ENCODE measurements at regions not wholly inside any gene's neighbourhood (a gene's known extent, or its start where the extent isn't known, plus 50 kb on each side); places are given as distances from the start of the nearest gene placed in this dataset.

DNA sequence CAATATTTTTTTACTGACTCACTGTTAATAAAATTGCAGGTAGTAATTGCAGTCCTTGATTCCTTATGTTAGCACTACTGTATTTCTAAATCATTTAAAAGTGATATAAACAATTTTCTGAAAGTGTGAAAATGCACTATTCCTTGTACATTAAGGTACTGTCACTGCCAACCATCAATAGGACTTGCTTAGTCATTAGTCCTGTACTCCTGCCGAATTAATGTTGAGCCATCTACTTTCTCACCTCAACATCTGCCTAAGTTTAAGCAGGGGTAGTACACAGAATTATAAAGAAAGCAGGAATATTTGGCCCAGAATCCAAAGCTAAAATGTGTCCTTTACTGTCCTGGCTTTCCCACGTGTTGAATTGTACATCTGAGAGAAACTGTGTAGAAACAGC is 87.0 kb upstream of the TRPC3 start:
- peak; percentile 17 for DNase-seq (ENCODE audit: low read depth)

DNA sequence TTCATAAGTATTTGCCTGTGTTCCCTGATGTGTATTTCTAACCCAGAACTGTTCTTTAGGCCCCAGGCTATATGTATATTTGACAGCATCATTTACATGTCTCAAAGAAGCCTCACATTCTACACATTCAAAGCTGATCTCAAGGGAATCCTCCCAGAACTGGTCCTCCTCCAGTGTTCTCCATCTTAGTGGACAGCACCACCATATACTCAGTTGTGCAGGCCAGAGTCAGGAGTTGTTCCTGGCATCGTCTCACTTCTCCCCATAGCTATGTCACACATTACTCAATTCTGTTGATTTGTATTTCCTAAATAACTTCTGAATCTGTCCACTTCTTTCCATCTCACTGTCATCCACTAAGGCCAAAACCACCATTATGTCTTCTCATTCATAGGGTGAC is 82.8 kb upstream of the TRPC3 start:
- no peak for DNase-seq (ENCODE audit: low read depth)

DNA sequence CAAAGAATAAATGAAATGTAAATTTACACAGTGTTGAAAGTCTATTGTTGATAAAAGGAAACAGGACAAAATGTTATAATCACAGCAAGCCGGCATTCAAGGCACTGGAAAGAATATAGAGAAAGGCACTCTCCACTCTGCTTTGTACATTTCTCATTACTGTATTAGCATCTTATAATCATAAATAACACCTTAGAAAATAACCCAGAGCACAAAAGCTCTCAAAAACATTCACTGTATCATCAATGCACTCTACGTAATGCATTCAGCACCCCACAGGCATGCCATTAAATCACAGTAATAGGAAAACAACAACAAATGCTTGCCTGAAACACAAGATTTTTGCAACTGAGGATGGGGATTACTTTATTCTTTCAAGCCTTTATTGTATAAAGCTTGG is 75.3 kb upstream of the TRPC3 start:
- no peak for DNase-seq (ENCODE audit: low read depth)

DNA sequence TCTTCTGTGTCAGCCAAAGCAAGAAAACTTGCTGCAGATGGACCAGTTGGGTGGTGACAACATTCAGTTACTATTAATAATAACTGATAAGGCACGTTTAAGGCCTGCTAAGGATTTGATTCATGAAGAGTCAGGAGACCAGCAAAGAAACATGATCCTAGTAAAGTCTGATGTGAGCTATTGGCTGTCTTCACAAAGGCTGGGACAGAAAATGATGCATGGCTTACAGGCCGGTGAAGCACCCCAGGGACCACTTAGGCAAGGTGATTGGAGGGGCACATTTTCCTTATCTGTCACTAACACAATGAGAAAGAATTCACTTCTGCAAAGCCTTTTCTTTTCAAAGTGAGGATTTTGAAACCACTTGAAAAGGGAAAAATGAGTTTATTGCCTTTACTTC is 65.4 kb upstream of the TRPC3 start:
- no peak for DNase-seq (ENCODE audit: low read depth)

DNA sequence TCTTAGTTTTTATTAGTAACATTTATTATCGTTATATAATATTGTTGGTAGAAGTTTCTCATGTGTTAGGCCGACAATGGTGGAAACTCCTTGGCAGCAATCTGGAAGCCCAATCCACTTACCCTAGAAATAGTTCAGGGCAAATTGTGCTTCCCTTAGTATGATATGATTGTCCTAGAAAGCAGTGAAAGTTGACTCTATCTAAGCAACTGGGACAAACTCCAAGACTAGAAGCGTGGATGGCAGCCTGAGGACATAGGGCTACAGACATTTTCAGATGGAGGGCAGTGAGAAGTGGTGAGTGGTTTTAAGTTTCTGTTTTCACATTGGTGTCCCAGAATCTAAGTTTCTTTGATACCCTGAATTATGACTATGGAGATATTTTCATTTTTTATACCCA is 63.3 kb upstream of the TRPC3 start:
- DNase-seq (ENCODE audit: low read depth), result no peak

DNA sequence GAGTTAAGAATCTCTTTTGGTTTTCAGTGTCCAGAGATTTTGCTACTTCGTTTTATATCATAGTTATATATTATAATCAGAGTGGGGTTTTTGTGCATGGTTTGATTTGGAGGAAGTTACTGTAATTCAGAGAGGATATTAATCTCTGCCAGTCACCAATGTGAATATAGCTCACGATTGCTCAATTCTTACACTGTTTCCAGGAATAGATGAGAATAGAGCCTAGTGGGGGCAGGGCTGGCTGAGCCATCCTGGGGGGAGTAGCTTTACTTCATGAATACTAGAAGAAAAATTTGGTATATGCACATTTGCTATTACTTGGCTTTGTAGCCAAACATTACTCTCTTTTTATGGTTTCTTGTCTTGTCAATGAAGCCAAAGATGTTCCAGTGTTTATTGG is 60.9 kb upstream of the TRPC3 start:
- no peak for DNase-seq (ENCODE audit: low read depth)

DNA sequence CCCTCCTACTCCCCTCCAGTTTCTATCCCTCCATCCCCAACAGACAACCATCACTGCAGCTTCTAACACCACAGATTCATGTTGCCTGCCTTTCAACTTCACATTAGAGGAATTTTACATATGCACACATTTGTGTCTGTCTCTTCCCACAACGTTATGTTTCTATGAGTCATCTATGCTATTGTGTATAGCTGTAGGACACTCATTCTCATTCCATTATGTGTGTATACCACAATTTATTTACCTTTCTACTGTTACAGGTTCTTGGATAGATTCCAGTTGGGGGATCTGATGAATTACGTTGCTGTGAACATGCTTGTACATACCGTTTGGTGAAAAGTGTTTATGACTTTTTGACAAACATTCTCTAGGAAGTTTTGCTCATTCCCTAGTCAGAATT is 58.8 kb upstream of the TRPC3 start:
- DNase-seq (ENCODE audit: low read depth), result peak; percentile 66

DNA sequence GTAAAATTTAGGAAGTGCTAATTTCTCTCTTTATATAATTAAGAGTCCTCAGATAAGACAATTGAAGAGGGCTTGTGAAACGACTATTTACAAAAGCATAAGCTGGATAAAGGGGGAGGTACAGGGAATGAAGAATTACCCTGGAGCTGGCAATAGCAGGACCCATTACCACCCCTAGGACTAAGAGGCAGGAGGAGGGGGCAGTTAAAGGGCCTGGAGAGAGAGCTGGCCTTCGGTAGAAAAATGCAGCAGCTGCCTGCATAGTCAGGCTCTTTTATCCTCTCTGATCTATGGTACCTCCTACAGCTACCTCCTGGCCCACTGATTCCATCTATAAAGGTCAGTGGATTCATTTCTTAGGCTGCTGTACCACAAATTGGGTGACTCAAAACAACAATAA is 57.7 kb upstream of the TRPC3 start:
- no peak for DNase-seq (ENCODE audit: low read depth)

DNA sequence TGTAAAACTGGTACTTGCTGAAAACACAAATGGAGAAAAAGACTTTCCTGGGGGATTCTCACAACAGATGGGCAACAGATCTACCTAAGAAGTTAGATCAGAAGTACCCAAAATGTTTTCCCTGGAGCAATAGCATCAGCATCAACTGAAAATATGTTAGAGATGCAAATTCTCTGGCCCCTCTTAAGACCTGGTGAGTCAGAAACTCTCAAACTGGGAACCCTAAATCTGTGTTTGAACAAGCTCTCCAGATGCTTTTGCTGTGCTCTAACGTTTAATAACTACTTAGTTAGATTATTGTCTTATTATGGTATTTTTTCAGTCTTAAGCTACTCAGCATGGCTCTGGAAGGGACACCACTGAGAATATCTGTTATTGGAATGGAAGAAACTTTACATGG is 55.2 kb upstream of the TRPC3 start:
- DNase-seq (ENCODE audit: low read depth), result no peak

DNA sequence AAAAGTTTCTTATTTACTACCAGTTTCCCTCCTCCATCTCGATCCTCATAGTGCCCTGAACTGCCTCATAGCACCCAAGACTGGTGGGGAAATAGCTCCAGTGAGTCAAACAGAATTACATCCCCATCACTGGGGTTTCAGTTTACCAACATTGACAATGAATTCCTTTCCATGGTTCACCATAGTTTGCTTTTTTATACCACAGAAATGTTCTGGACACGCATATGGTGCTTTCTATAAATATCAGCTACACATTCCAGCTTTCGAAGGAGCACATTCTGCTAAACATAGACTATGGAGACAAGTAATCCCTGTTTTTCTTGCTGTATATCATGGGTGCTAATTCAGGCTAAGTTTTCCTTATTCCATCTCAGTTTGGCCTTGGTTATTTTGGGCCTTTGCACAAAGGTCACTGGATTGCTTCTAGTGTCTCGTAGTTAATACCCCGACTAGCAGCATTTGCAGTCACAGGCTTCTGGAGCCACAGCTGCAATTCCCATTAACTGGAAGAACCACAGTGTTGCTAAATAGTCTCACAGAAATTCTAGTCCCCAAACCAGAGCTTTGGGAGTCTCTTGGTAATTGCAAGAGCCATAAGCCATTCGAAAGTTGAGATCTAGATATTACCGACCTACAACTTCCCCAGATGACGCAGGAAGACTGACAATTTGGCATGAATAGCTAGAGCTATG is 53.4 kb upstream of the TRPC3 start:
- DNase-seq (ENCODE audit: low read depth), result no peak

DNA sequence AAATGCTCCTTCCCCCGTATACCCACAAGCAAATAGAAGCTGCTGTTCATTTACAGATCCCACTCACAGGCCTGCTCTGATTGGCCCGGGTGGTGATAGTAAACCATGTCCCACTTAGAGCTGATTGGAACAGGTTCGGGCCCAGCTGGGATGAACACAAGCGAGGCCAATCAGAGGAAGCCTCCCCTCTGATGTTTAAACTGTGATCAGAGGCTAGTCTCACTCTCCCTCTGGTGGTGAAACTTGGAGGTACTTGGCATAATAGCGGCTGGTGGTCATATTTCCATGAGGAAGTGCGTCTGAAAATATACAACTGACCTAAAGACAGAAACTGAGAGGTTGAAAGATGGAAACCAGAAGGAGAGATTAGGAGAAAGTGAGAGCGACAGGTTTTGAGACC is 51.5 kb upstream of the TRPC3 start:
- peak; percentile 35 for DNase-seq (ENCODE audit: low read depth)
